ENCODE measurements at regions not wholly inside any gene's neighbourhood (a gene's known extent, or its start where the extent isn't known, plus 50 kb on each side); places are given as distances from the start of the nearest gene placed in this dataset.

- H3F3A ChIP-seq (ENCODE audit: low read depth) = no peaks in the 10 kb centered on the region
- peaks cover 3% of the 10 kb centered on the region for H3K36me3 Mint-ChIP-seq
Measured at GRCh38 chr1:56036479-56036878, 542.9 kb downstream of the PLPP3 start.

GRCh38 chr1:56034847-56035481 is 544.4 kb downstream of the PLPP3 start:
- Mint-ChIP-seq H3K4me3 (no peak overlapping the region), H3K27me3 (ENCODE audit: insufficient read depth, low read depth) (peaks cover 2% of the 10 kb centered on the region), H3K36me3 (peaks cover 3% of the 10 kb centered on the region), H3K4me1 (peaks cover 5% of the 10 kb centered on the region), H3K9me3 (no peaks in the 10 kb centered on the region), H3K27ac (no peak overlapping the region)
- no peak overlapping the region for H3K9ac ChIP-seq
- H3K9me3 ChIP-seq (ENCODE audit: low read depth) = no peaks in the 10 kb centered on the region
- no peaks in the 10 kb centered on the region for H4K20me1 ChIP-seq (ENCODE audit: low read depth)
- no peak overlapping the region for H2AFZ ChIP-seq (replicated peaks)
- H3K4me2 ChIP-seq = no peak overlapping the region
- DNase-seq (ENCODE audit: low spot score) = no peak
- no peaks in the 10 kb centered on the region for H3K79me2 ChIP-seq (ENCODE audit: low read depth)
- H3K27me3 ChIP-seq = no peaks in the 10 kb centered on the region
- no peak overlapping the region for H3K4me3 ChIP-seq
- no peaks in the 10 kb centered on the region for H3K4me1 ChIP-seq
- no peaks in the 10 kb centered on the region for H3K36me3 ChIP-seq
- H3K27ac ChIP-seq = no peak overlapping the region
- TF ChIP-seq CTCF (IDR thresholded peaks at IDR 0.05) (no peak), EZH2 (IDR thresholded peaks at IDR 0.05) (no peak), EZH2phosphoT487 (IDR thresholded peaks at IDR 0.05) (no peak)
- no peaks in the 10 kb centered on the region for H3F3A ChIP-seq (ENCODE audit: low read depth)

More at GRCh38 chr1:56036479-56036878, 542.9 kb downstream of the PLPP3 start:
- no peaks in the 10 kb centered on the region for H3K9me3 Mint-ChIP-seq
- Histone ChIP-seq H3K4me3 (no peak overlapping the region), H3K36me3 (no peaks in the 10 kb centered on the region), H3K4me1 (no peaks in the 10 kb centered on the region), H3K27ac (no peak overlapping the region), H3K27me3 (no peaks in the 10 kb centered on the region), H3K9ac (no peak overlapping the region), H3K9me3 (ENCODE audit: low read depth) (no peaks in the 10 kb centered on the region), H4K20me1 (ENCODE audit: low read depth) (no peaks in the 10 kb centered on the region), H2AFZ (replicated peaks) (no peak overlapping the region), H3K79me2 (ENCODE audit: low read depth) (no peaks in the 10 kb centered on the region), H3K4me2 (no peak overlapping the region)
- peaks cover 5% of the 10 kb centered on the region for H3K4me1 Mint-ChIP-seq
- DNase-seq (ENCODE audit: low spot score) = no peak
- peaks cover 2% of the 10 kb centered on the region for H3K27me3 Mint-ChIP-seq (ENCODE audit: insufficient read depth, low read depth)
- no peak overlapping the region for H3K4me3 Mint-ChIP-seq
- no peak overlapping the region for H3K27ac Mint-ChIP-seq
- TF ChIP-seq EZH2phosphoT487 (IDR thresholded peaks at IDR 0.05) (no peak), CTCF (IDR thresholded peaks at IDR 0.05) (no peak), EZH2 (IDR thresholded peaks at IDR 0.05) (no peak)

- H3K36me3 Mint-ChIP-seq = peaks cover 3% of the 10 kb centered on the region
- no peak overlapping the region for H3K4me3 Mint-ChIP-seq
- Histone ChIP-seq H3K4me1 (no peaks in the 10 kb centered on the region), H3K4me3 (no peak overlapping the region), H3K27ac (no peak overlapping the region), H3K9me3 (ENCODE audit: low read depth) (no peaks in the 10 kb centered on the region), H3K9ac (no peak overlapping the region), H3F3A (ENCODE audit: low read depth) (no peaks in the 10 kb centered on the region), H4K20me1 (ENCODE audit: low read depth) (no peaks in the 10 kb centered on the region), H3K79me2 (ENCODE audit: low read depth) (no peaks in the 10 kb centered on the region), H3K36me3 (no peaks in the 10 kb centered on the region), H3K27me3 (no peaks in the 10 kb centered on the region), H2AFZ (replicated peaks) (no peak overlapping the region), H3K4me2 (no peak overlapping the region)
- TF ChIP-seq CTCF (IDR thresholded peaks at IDR 0.05) (no peak), EZH2phosphoT487 (IDR thresholded peaks at IDR 0.05) (no peak), EZH2 (IDR thresholded peaks at IDR 0.05) (no peak)
- H3K9me3 Mint-ChIP-seq = no peaks in the 10 kb centered on the region
- H3K27ac Mint-ChIP-seq = no peak overlapping the region
- peaks cover 5% of the 10 kb centered on the region for H3K4me1 Mint-ChIP-seq
- no peak for DNase-seq (ENCODE audit: low spot score)
- peaks cover 2% of the 10 kb centered on the region for H3K27me3 Mint-ChIP-seq (ENCODE audit: insufficient read depth, low read depth)
Measured at GRCh38 chr1:56034222-56034621, 545.1 kb downstream of the PLPP3 start.

All from neural progenitor cell (in vitro differentiated cells).